Ishikawa (cell line): ENCODE measurements at regions not wholly inside any gene's neighbourhood (a gene's known extent, or its start where the extent isn't known, plus 50 kb on each side); places are given as distances from the start of the nearest gene placed in this dataset.

ENCODE experiments used
- CREB1 ChIP-seq: IDR thresholded peaks from 2 replicates; pipeline ENCODE4 v1.6.1; 2012; ENCODE audit warnings: low read depth
- TAF1 ChIP-seq: IDR thresholded peaks from 2 replicates; pipeline ENCODE4 v1.6.1; 2012; ENCODE audit warnings: low read depth, mild to moderate bottlenecking

DNA sequence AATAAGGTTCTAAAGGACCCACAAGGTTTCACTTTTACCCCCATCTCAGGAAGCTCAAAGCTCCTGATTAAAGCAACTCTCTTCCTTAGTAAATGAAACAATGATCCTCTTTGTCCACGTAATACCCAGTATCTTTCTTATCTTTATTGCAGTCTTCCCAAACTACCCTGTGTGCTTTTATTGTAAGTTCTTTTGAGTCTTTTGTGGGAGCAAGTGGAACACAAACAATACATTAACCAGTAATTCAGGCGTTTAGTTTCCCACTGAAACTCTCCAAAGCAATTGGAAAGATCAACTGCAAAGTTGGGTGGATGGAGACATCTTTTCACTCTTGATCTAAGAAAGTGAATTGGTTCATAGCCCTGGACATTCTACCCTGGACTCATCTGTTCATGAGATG lies 240.0 kb downstream of the ZNF621 start:
- no peak for TF ChIP-seq TAF1
- no peak for TF ChIP-seq CREB1
